GM21717 (cell line): ENCODE measurements at regions not wholly inside any gene's neighbourhood (a gene's known extent, or its start where the extent isn't known, plus 50 kb on each side); places are given as distances from the start of the nearest gene placed in this dataset.
"Not testable (repeated sequence)": the region's sequence is repeated elsewhere in the genome, so short reads cannot be mapped to it uniquely, and the experiment has no call there.

Experiments used
- ATAC-seq: cut with Tn5 transposase; IDR thresholded peaks from one replicate; pipeline ENCODE4 v1.9.1; 2021; ENCODE audit warnings: mild to moderate bottlenecking, moderate library complexity; ENCODE audit not compliant: unreplicated experiment

GRCh38 chr2:176565641-176566323, 296.5 kb downstream of the MTX2 start:
- ATAC-seq: no peak

GRCh38 chr2:176566496-176566895, 297.3 kb downstream of the MTX2 start:
- ATAC-seq: no peak

- no peak for ATAC-seq
Observed at GRCh38 chr2:176566961-176567360, 297.7 kb downstream of the MTX2 start.

GRCh38 chr2:176567361-176567760, 298.1 kb downstream of the MTX2 start:
- no peak for ATAC-seq

- ATAC-seq: no peak
Observed at GRCh38 chr2:176569574-176569973, 300.3 kb downstream of the MTX2 start.

GRCh38 chr2:176573612-176574483, 304.6 kb downstream of the MTX2 start:
- ATAC-seq: no peak

- no peak for ATAC-seq
Observed at GRCh38 chr2:176574484-176575236, 305.4 kb downstream of the MTX2 start.

- no peak for ATAC-seq
Observed at GRCh38 chr2:176575237-176575744, 306.0 kb downstream of the MTX2 start.

- no peak for ATAC-seq
Observed at GRCh38 chr2:176577054-176577453, 307.8 kb downstream of the MTX2 start.

- not testable (repeated sequence) for ATAC-seq
Observed at GRCh38 chr2:176578292-176578691, 309.1 kb downstream of the MTX2 start.

GRCh38 chr2:176579608-176580007, 310.4 kb downstream of the MTX2 start:
- ATAC-seq: no peak

GRCh38 chr2:176581557-176582165, 312.4 kb downstream of the MTX2 start:
- no peak for ATAC-seq

GRCh38 chr2:176582176-176582575, 312.9 kb downstream of the MTX2 start:
- ATAC-seq: no peak

GRCh38 chr2:176582990-176583481, 313.8 kb downstream of the MTX2 start:
- ATAC-seq: no peak

- no peak for ATAC-seq
Observed at GRCh38 chr2:176583607-176584006, 314.4 kb downstream of the MTX2 start.

- ATAC-seq: no peak
Observed at GRCh38 chr2:176584333-176584732, 315.1 kb downstream of the MTX2 start.

GRCh38 chr2:176585291-176585690, 316.0 kb downstream of the MTX2 start:
- ATAC-seq: no peak

- no peak for ATAC-seq
Observed at GRCh38 chr2:176585791-176586190, 316.5 kb downstream of the MTX2 start.

GRCh38 chr2:176589287-176589686, 320.0 kb downstream of the MTX2 start:
- ATAC-seq: no peak

GRCh38 chr2:176589825-176590440, 320.7 kb downstream of the MTX2 start:
- no peak for ATAC-seq
